ENCODE measurements at regions not wholly inside any gene's neighbourhood (a gene's known extent, or its start where the extent isn't known, plus 50 kb on each side); places are given as distances from the start of the nearest gene placed in this dataset.
A peak's percentile ranks its signal among the peaks of the same experiment; 100 is the strongest.

DNA sequence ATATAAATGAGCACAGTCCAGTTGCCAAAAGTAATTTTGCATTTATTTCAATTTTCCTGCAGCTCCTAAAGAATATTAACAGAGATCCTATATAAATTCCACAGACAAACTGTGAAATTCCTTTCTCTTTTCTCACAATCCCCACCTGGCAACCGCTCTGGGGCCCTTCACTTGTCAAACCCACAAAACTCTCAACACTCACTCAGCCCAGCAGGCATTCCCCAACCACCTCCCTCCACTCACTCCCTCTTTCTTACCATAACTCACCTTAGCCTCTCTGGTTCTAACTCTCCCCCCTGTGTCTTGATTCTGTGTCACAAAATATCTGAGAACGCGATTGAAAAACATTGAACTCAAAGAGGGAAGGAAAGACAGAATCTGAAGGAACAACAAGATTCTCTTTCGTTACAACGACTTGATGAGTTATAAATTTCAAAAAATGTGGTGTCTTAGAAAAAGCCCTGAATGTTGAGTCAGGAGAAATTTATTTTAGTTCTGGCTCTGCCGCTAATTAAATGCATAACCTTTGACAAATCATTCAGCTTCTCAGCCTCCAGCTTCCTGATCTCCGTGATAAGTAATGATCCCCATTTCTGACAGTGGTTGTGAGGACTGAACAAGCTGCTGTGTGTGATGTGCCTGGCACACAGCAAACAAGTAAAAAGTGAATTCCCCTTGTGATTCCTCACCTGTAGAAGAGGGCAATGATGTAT, 87.9 kb downstream of the UNC5CL start:
- 0 out of 2 replicates have a peak, but pooled peaks cover 2% of the 10 kb centered on the region for H3K36me3 Mint-ChIP-seq
- H3K4me1 Mint-ChIP-seq, result peaks cover 54% of the 10 kb centered on the region
- no peak for TF ChIP-seq SOX15 (CRISPR knock-in tag; IDR thresholded peaks at IDR 0.05)
- TF ChIP-seq, protein P1, sequence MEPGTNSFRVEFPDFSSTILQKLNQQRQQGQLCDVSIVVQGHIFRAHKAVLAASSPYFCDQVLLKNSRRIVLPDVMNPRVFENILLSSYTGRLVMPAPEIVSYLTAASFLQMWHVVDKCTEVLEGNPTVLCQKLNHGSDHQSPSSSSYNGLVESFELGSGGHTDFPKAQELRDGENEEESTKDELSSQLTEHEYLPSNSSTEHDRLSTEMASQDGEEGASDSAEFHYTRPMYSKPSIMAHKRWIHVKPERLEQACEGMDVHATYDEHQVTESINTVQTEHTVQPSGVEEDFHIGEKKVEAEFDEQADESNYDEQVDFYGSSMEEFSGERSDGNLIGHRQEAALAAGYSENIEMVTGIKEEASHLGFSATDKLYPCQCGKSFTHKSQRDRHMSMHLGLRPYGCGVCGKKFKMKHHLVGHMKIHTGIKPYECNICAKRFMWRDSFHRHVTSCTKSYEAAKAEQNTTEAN (CRISPR knock-in tag; IDR thresholded peaks at IDR 0.05), result no peak
- no peak for TF ChIP-seq ZNF138 (CRISPR knock-in tag; conservative IDR thresholded peaks at IDR 0.05)
- TF ChIP-seq, protein P2, sequence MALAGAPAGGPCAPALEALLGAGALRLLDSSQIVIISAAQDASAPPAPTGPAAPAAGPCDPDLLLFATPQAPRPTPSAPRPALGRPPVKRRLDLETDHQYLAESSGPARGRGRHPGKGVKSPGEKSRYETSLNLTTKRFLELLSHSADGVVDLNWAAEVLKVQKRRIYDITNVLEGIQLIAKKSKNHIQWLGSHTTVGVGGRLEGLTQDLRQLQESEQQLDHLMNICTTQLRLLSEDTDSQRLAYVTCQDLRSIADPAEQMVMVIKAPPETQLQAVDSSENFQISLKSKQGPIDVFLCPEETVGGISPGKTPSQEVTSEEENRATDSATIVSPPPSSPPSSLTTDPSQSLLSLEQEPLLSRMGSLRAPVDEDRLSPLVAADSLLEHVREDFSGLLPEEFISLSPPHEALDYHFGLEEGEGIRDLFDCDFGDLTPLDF (CRISPR knock-in tag; IDR thresholded peaks at IDR 0.05), result no peak
- no peak for TF ChIP-seq NFE2L1 (CRISPR knock-in tag; IDR thresholded peaks at IDR 0.05)
- TF ChIP-seq, protein P3, sequence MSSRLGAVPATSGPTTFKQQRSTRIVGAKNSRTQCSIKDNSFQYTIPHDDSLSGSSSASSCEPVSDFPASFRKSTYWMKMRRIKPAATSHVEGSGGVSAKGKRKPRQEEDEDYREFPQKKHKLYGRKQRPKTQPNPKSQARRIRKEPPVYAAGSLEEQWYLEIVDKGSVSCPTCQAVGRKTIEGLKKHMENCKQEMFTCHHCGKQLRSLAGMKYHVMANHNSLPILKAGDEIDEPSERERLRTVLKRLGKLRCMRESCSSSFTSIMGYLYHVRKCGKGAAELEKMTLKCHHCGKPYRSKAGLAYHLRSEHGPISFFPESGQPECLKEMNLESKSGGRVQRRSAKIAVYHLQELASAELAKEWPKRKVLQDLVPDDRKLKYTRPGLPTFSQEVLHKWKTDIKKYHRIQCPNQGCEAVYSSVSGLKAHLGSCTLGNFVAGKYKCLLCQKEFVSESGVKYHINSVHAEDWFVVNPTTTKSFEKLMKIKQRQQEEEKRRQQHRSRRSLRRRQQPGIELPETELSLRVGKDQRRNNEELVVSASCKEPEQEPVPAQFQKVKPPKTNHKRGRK (CRISPR knock-in tag; IDR thresholded peaks at IDR 0.05; ENCODE audit: borderline replicate concordance), result no peak
- no peak for TF ChIP-seq ZNF423 (CRISPR knock-in tag; IDR thresholded peaks at IDR 0.05)
- no peak for TF ChIP-seq CBFB (CRISPR knock-in tag; IDR thresholded peaks at IDR 0.05; ENCODE audit: low read depth)
- CTCF ChIA-PET, result interaction anchor here (1.5 kb wide), 1 partner anchor 39 kb away, joined by 4 read pairs; no protein-coding TSS in a partner anchor
- H3K27me3 Mint-ChIP-seq (ENCODE audit: low read depth), result peaks cover 7% of the 10 kb centered on the region
- H3K27ac Mint-ChIP-seq, result 0 out of 2 replicates have a peak overlapping the region, but pooled peaks have one; percentile 37
- no peaks in the 10 kb centered on the region for H3K9me3 Mint-ChIP-seq
- DNase-seq (ENCODE audit: low spot score) (no peak), ATAC-seq (no peak)
- POLR2A ChIA-PET, result no interaction called here
- H3K4me3 Mint-ChIP-seq, result peak overlapping the region; percentile 1; the same call in 1 of the 2 replicates

DNA sequence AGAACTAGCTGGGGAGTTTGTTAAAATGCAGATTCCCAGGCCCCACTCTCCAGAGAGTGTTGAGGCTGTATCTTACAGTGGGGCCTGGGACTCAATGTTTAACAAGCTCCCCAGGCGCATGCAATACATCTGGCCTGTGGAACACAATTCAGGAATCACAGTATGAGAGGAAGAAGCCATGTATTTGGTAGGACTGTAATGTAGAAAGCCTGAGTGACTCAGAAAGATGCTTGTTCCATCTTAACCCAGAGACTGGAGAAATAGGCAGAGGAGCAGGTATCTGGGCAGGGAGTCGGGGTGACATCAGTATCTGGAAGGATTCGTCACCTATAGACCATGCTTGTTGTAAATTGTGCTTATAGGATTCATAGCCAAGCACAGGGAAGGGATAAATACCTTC, 90.5 kb downstream of the UNC5CL start:
- Mint-ChIP-seq H3K4me1 (peaks cover 54% of the 10 kb centered on the region), H3K36me3 (0 out of 2 replicates have a peak, but pooled peaks cover 2% of the 10 kb centered on the region), H3K4me3 (no peak overlapping the region), H3K27ac (peak overlapping the region; percentile 96), H3K27me3 (ENCODE audit: low read depth) (peaks cover 4% of the 10 kb centered on the region), H3K9me3 (no peaks in the 10 kb centered on the region)
- ChIA-PET POLR2A (interaction anchor here (1.0 kb wide), 1 partner anchor 45 kb away, joined by 3 read pairs; no protein-coding TSS in a partner anchor), CTCF (interaction anchor here (0.7 to 1.6 kb wide), 7 partner anchors 36 to 91 kb away, joined by 3 to 10 read pairs (median 4); partner anchors contain the start of gene UNC5CL)
- no peak for DNase-seq (ENCODE audit: low spot score)
- peak; percentile 27; the same call in 1 of the 2 replicates for ATAC-seq
- TF ChIP-seq NFE2L1 (CRISPR knock-in tag; IDR thresholded peaks at IDR 0.05) (no peak), MXD4 (CRISPR knock-in tag; IDR thresholded peaks at IDR 0.05; ENCODE audit: borderline replicate concordance) (no peak), ZNF263 (CRISPR knock-in tag; IDR thresholded peaks at IDR 0.05; ENCODE audit: low read depth) (no peak), KAT7 (CRISPR knock-in tag; IDR thresholded peaks at IDR 0.05; ENCODE audit: borderline replicate concordance) (no peak), GABPB1 (CRISPR knock-in tag; IDR thresholded peaks at IDR 0.05) (no peak), SP1 (CRISPR knock-in tag; conservative IDR thresholded peaks at IDR 0.05) (no peak), TEAD1 (CRISPR knock-in tag; IDR thresholded peaks at IDR 0.05) (no peak), ETV6 (CRISPR knock-in tag; IDR thresholded peaks at IDR 0.05) (no peak)
- TF ChIP-seq, protein P4, sequence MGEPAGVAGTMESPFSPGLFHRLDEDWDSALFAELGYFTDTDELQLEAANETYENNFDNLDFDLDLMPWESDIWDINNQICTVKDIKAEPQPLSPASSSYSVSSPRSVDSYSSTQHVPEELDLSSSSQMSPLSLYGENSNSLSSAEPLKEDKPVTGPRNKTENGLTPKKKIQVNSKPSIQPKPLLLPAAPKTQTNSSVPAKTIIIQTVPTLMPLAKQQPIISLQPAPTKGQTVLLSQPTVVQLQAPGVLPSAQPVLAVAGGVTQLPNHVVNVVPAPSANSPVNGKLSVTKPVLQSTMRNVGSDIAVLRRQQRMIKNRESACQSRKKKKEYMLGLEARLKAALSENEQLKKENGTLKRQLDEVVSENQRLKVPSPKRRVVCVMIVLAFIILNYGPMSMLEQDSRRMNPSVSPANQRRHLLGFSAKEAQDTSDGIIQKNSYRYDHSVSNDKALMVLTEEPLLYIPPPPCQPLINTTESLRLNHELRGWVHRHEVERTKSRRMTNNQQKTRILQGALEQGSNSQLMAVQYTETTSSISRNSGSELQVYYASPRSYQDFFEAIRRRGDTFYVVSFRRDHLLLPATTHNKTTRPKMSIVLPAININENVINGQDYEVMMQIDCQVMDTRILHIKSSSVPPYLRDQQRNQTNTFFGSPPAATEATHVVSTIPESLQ (CRISPR knock-in tag; IDR thresholded peaks at IDR 0.05), result no peak
- TF ChIP-seq, protein P5, sequence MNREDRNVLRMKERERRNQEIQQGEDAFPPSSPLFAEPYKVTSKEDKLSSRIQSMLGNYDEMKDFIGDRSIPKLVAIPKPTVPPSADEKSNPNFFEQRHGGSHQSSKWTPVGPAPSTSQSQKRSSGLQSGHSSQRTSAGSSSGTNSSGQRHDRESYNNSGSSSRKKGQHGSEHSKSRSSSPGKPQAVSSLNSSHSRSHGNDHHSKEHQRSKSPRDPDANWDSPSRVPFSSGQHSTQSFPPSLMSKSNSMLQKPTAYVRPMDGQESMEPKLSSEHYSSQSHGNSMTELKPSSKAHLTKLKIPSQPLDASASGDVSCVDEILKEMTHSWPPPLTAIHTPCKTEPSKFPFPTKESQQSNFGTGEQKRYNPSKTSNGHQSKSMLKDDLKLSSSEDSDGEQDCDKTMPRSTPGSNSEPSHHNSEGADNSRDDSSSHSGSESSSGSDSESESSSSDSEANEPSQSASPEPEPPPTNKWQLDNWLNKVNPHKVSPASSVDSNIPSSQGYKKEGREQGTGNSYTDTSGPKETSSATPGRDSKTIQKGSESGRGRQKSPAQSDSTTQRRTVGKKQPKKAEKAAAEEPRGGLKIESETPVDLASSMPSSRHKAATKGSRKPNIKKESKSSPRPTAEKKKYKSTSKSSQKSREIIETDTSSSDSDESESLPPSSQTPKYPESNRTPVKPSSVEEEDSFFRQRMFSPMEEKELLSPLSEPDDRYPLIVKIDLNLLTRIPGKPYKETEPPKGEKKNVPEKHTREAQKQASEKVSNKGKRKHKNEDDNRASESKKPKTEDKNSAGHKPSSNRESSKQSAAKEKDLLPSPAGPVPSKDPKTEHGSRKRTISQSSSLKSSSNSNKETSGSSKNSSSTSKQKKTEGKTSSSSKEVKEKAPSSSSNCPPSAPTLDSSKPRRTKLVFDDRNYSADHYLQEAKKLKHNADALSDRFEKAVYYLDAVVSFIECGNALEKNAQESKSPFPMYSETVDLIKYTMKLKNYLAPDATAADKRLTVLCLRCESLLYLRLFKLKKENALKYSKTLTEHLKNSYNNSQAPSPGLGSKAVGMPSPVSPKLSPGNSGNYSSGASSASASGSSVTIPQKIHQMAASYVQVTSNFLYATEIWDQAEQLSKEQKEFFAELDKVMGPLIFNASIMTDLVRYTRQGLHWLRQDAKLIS (CRISPR knock-in tag; IDR thresholded peaks at IDR 0.05; ENCODE audit: borderline replicate concordance), result no peak
- TF ChIP-seq, protein P6, sequence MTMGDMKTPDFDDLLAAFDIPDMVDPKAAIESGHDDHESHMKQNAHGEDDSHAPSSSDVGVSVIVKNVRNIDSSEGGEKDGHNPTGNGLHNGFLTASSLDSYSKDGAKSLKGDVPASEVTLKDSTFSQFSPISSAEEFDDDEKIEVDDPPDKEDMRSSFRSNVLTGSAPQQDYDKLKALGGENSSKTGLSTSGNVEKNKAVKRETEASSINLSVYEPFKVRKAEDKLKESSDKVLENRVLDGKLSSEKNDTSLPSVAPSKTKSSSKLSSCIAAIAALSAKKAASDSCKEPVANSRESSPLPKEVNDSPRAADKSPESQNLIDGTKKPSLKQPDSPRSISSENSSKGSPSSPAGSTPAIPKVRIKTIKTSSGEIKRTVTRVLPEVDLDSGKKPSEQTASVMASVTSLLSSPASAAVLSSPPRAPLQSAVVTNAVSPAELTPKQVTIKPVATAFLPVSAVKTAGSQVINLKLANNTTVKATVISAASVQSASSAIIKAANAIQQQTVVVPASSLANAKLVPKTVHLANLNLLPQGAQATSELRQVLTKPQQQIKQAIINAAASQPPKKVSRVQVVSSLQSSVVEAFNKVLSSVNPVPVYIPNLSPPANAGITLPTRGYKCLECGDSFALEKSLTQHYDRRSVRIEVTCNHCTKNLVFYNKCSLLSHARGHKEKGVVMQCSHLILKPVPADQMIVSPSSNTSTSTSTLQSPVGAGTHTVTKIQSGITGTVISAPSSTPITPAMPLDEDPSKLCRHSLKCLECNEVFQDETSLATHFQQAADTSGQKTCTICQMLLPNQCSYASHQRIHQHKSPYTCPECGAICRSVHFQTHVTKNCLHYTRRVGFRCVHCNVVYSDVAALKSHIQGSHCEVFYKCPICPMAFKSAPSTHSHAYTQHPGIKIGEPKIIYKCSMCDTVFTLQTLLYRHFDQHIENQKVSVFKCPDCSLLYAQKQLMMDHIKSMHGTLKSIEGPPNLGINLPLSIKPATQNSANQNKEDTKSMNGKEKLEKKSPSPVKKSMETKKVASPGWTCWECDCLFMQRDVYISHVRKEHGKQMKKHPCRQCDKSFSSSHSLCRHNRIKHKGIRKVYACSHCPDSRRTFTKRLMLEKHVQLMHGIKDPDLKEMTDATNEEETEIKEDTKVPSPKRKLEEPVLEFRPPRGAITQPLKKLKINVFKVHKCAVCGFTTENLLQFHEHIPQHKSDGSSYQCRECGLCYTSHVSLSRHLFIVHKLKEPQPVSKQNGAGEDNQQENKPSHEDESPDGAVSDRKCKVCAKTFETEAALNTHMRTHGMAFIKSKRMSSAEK (CRISPR knock-in tag; IDR thresholded peaks at IDR 0.05; ENCODE audit: borderline replicate concordance), result no peak
- TF ChIP-seq, protein P7, sequence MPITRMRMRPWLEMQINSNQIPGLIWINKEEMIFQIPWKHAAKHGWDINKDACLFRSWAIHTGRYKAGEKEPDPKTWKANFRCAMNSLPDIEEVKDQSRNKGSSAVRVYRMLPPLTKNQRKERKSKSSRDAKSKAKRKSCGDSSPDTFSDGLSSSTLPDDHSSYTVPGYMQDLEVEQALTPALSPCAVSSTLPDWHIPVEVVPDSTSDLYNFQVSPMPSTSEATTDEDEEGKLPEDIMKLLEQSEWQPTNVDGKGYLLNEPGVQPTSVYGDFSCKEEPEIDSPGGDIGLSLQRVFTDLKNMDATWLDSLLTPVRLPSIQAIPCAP (CRISPR knock-in tag; IDR thresholded peaks at IDR 0.05), result no peak
